ENCODE measurements at regions not wholly inside any gene's neighbourhood (a gene's known extent, or its start where the extent isn't known, plus 50 kb on each side); places are given as distances from the start of the nearest gene placed in this dataset.

- peaks cover 0 to 4% (median 2%) of the 10 kb centered on the region in 3 experiments; a peak in 2 of 7 replicates for H3K36me3 Mint-ChIP-seq (ENCODE audit: insufficient read depth in 1 of 3, low read depth in 3 of 3)
- H2AFZ ChIP-seq (ENCODE audit: low read length): no peak overlapping the region
- H3K4me3 Mint-ChIP-seq: no peak overlapping the region
- no peaks in the 10 kb centered on the region for H3K79me2 ChIP-seq (ENCODE audit: insufficient read depth, low read length)
- no peak overlapping the region for H3K4ac ChIP-seq (ENCODE audit: low read depth, low read length)
- H3K9ac ChIP-seq (ENCODE audit: extremely low read depth, insufficient read length, low read length): no peak overlapping the region
- no peaks in the 10 kb centered on the region for H3K4me1 Mint-ChIP-seq
- no peak overlapping the region for H3K14ac ChIP-seq (ENCODE audit: insufficient read depth, low read length)
- H3K23me2 ChIP-seq (ENCODE audit: insufficient read length, low read depth, low read length, poor library complexity, severe bottlenecking): no peaks in the 10 kb centered on the region
- no peak overlapping the region for H3K27ac ChIP-seq (ENCODE audit: insufficient read length, low read depth, low read length)
- H3K9me3 ChIP-seq (ENCODE audit: control insufficient read depth, low read depth, low read length): no peaks in the 10 kb centered on the region
- H2AK5ac ChIP-seq (ENCODE audit: insufficient read length, low read length): no peak overlapping the region
- no peaks in the 10 kb centered on the region for H3K27me3 ChIP-seq (ENCODE audit: insufficient read depth, low read length)
- no peak for DNase-seq
- no peaks in the 10 kb centered on the region for H3K79me1 ChIP-seq (ENCODE audit: insufficient read depth, low read depth, low read length, poor library complexity, severe bottlenecking)
- H4K5ac ChIP-seq (ENCODE audit: insufficient read length, low read depth, low read length): no peak overlapping the region
- no peaks in the 10 kb centered on the region; a peak in 2 of 5 replicates for H3K9me3 Mint-ChIP-seq
- H3K18ac ChIP-seq (ENCODE audit: insufficient read length, low read depth, low read length): no peak overlapping the region
- no peak overlapping the region for H3K4me2 ChIP-seq (ENCODE audit: insufficient read depth, insufficient read length, low read length)
- H2BK120ac ChIP-seq (ENCODE audit: low read depth, low read length, poor library complexity, severe bottlenecking): no peak overlapping the region
- H3K23ac ChIP-seq (ENCODE audit: insufficient read length, low read depth, low read length): no peak overlapping the region
- no peaks in the 10 kb centered on the region for H3K4me1 ChIP-seq (ENCODE audit: insufficient read depth, low read length)
- WGBS (ENCODE audit: extremely low coverage, insufficient read length, low lambda C conversion rate): no CpG with 5 or more reads among the region's 4 CpGs
- no peak overlapping the region for H2BK15ac ChIP-seq (ENCODE audit: low read depth, low read length)
- H3K27me3 Mint-ChIP-seq (ENCODE audit: low read depth): no peaks in the 10 kb centered on the region
- H2BK5ac ChIP-seq (ENCODE audit: insufficient read length, low read length): no peak overlapping the region
- no peak overlapping the region for H4K8ac ChIP-seq (replicated peaks; ENCODE audit: insufficient read length, low read depth, low read length)
- no peaks in the 10 kb centered on the region for H4K20me1 ChIP-seq (ENCODE audit: control insufficient read depth, insufficient read depth, insufficient read length)
- H3T11ph ChIP-seq (ENCODE audit: low read length): no peak overlapping the region
- TF ChIP-seq CTCF (conservative IDR thresholded peaks at IDR 0.05): no peak
- H4K91ac ChIP-seq (ENCODE audit: insufficient read length, low read depth, low read length): no peak overlapping the region
- no peak overlapping the region for H2BK12ac ChIP-seq (ENCODE audit: insufficient read length, low read depth, low read length)
- H3K56ac ChIP-seq (ENCODE audit: insufficient read length, low read depth, low read length): no peak overlapping the region
- no peak overlapping the region for H3K27ac Mint-ChIP-seq
- no peak overlapping the region for H2BK20ac ChIP-seq (ENCODE audit: low read depth, low read length, poor library complexity, severe bottlenecking)
Measured at GRCh38 chr18:42606886-42607495, 508.5 kb downstream of the RIT2 start.
